Occipital lobe (tissue), 1 donor: ENCODE measurements at regions not wholly inside any gene's neighbourhood (a gene's known extent, or its start where the extent isn't known, plus 50 kb on each side); places are given as distances from the start of the nearest gene placed in this dataset.
"Not testable (repeated sequence)": the region's sequence is repeated elsewhere in the genome, so short reads cannot be mapped to it uniquely, and the experiment has no call there.

ENCODE experiments used
- DNase-seq: peaks from one replicate; lab custom pipeline; 2025; lab: John Stamatoyannopoulos, UW

GRCh38 chr5:87754009-87754757 is 341.5 kb upstream of the CCNH start:
- DNase-seq: no peak

- DNase-seq: no peak
Observed at GRCh38 chr5:87752362-87752761, 339.6 kb upstream of the CCNH start.

GRCh38 chr5:87751824-87752223 is 339.1 kb upstream of the CCNH start:
- no peak for DNase-seq

DNA sequence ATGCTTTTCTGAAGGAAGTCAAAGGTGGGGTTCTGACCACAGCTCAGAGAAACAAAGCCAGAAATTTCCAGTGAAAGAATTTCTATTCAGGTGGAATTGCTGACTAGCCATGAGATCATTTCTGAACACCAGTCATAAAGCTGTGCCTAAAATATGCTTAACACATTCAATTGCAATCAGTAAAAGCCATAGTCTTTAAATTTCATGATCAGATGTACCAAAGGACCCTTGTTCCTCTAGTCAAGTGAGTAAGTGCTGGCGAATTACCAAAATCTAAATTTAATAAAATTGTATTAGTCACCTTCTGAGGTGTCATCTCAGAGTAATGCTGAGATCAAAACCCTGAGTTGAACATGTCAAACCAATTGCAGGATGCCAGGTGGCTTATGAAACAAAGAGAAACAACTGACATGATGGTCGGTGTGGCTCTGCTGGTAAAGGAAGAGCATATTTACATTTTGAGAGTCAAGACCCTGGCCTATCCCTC is 334.2 kb upstream of the CCNH start:
- no peak for DNase-seq

GRCh38 chr5:87746341-87746740 is 333.6 kb upstream of the CCNH start:
- DNase-seq: no peak

DNA sequence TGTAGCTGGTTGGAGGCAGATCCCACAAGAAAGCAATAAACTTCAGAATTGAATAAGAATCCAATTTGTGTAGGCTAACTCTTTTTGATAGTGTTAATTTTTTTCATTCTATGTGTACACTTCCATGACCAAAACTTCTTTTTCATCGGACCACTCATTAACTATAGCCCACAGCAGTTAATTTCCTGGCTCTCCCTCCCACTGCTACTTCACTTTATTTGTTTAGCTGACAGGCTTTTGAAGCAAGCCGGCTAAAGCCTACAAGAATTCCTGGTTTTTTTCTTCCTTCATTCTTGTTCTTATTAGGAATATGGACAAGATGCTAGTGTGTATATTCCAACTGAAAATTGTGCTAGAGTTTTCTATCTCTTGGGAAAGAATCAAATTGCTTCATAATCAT is 329.2 kb upstream of the CCNH start:
- DNase-seq: no peak

- no peak for DNase-seq
Observed at GRCh38 chr5:87735923-87736322, 323.2 kb upstream of the CCNH start.

DNA sequence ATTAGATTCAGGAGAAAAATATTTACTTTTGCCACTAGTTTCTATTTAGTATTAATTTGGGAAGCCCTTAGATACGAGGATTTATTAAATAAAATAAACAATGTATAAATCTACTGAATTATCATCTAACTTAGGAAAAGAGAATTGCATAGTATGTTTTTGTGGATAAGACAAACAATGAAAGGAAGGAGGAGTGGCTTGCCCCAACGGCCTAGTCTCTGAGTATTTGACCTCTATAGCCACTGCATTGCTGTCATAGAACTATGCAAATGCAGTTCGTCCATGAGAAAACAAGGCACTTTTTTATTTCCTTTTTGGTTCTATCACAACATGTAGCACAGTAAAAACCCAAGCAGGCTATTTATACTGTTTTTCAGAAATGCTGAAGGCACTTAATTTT is 321.2 kb upstream of the CCNH start:
- DNase-seq: no peak

- no peak for DNase-seq
Observed at GRCh38 chr5:87732875-87733768, 320.4 kb upstream of the CCNH start.

GRCh38 chr5:87729781-87730180 is 317.1 kb upstream of the CCNH start:
- no peak for DNase-seq

DNA sequence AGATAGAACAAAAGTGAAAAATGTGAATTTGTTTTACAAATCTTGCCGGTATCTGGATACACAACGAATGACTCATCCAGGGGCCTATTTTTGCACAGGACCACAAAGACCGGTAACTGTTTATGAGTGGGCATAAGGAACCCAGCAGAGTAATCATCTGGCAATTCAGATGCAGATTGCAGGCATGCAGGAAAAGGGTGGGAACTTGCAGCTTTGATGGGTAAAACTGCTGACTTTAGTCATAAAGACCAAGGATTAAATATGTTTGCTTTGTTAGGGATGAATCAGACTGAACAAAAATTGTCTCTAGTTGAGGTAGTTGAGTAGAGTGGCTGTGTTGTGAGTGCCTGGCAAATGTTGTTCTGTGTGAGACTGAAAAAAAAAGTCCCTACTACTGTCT is 309.6 kb upstream of the CCNH start:
- no peak for DNase-seq

GRCh38 chr5:87718224-87718925 is 305.6 kb upstream of the CCNH start:
- not testable (repeated sequence) for DNase-seq

- no peak for DNase-seq
Observed at GRCh38 chr5:87717761-87718160, 305.0 kb upstream of the CCNH start.

DNA sequence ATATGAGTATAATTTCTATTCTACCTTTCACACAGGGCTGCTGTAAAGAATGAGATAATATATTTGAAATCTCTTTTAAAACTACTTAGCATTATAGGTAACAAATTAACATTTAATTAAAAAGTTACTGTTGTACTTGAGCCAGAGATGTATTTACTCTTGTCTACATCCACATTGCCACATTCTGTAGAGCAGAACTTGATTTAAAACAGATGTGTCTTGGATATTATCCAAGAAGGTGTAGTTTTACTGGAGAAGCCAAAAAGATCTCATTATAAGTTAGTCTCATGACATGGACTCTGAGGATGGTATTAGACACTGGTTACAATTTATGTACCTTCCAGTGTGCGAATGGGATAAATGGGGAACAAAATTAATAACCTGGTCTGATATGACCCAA is 293.1 kb upstream of the CCNH start:
- no peak for DNase-seq

DNA sequence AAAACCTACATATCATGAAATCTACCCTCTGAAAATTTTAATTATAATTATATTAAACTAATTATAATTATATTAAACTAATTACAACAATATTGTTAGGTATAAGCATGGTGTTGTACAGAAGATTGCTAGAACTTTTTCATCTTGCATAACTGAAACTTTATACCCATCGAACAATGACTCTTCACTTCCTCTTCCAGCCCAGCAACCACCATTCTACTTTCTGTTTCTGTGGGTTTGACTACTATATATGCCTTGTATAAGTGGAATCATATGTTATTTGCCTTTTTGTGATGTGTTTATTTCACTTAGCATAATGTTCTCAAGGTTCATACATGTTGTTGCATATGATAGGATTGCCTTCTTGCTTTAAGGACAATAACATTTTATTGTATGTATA is 274.2 kb upstream of the CCNH start:
- no peak for DNase-seq

DNA sequence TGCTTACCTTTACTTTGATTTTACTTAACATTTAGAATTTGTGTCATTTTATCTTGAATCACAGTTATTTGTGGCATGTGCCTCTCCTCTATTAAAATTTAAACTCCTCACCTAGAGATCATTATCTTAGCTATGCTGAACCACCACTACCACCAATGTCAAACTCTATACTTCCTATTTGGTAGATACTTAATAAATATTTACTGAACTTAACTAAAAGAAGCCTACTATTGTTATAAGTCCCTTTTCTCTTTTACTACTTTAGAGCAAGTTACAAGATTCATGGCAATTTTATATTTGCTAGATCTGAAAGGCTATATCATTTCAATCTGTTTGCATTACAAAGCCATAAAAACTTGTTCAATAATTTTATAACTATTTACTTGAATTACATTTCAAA is 273.3 kb upstream of the CCNH start:
- no peak for DNase-seq

GRCh38 chr5:87674235-87674634 is 261.5 kb upstream of the CCNH start:
- DNase-seq: no peak

GRCh38 chr5:87671146-87671545 is 258.4 kb upstream of the CCNH start:
- no peak for DNase-seq

- DNase-seq: no peak
Observed at GRCh38 chr5:87665166-87665565, 252.4 kb upstream of the CCNH start.

DNA sequence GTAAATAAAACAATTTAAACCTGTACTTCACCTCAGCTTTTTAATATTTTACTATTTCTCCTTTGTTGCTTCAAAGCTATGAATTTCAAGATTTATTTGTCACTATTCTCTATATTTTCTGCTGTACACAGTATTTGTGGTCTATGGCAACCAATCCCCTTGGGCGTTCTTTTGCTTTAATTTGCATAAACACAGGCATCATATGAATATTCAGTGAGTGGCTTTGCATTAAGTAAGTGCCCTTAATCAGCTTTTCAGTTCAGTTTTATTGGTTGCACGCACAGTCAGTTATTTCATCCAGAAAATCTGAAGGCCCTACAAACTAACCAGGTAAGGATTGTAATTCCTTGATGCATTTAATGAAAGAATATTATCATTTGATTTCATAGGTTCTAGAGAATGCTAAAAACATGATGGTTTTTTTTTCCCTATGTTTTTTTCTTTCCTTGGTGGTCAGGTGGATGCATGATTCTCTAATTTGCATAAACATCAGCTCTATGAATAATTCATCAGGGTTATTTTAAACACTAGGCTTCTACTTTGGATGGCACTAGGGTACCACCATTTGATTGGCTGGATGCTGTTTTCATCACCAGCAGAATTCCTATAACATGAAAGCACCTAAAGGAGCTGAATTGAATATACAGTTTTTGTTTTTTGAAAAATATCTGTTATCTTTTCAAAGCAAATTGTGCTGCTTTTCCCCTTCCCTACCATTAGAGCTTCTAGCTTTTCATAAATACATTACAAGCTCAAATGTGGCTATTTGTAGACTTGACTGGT is 249.2 kb upstream of the CCNH start:
- DNase-seq: no peak

DNA sequence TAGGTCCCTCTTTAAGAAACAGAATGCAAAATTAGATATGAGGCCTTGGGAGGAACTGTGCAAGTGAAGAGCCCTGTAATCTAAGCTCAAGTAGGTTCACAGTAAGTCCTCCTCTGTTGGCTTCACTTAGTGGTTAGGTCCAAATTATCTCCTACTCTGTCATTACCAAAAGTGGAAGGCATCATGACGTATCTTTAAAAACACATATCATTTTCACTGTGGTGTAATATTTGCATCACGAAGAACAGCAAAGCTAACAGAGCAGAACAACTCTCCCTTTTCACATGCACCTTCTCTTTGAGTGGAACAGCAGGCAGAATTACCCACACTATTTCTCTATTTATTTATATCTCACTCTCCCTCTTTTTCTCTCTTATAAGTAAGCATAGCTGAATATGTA is 240.5 kb upstream of the CCNH start:
- DNase-seq: no peak
